ENCODE measurements at regions not wholly inside any gene's neighbourhood (a gene's known extent, or its start where the extent isn't known, plus 50 kb on each side); places are given as distances from the start of the nearest gene placed in this dataset.

DNA sequence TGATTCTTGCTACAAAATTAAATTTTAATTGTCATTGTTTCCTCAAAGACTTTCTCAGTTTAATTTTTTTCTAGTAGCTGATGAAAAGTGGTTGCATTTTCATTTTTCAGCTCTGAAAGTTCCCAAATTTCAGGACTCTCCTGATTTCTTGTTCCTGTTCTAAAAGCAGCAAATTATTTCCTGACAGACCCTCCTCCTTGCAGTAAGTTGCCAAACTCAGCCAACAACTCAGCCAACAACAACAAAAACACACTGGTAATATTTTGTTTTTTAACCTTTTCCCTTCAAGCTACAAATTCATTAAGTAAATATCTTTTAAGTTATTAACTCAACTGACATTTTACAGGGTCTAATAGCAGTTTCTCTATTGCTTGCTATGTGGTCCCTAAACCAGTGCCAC lies 487.8 kb upstream of the NUDT12 start:
- TF ChIP-seq, protein P1, sequence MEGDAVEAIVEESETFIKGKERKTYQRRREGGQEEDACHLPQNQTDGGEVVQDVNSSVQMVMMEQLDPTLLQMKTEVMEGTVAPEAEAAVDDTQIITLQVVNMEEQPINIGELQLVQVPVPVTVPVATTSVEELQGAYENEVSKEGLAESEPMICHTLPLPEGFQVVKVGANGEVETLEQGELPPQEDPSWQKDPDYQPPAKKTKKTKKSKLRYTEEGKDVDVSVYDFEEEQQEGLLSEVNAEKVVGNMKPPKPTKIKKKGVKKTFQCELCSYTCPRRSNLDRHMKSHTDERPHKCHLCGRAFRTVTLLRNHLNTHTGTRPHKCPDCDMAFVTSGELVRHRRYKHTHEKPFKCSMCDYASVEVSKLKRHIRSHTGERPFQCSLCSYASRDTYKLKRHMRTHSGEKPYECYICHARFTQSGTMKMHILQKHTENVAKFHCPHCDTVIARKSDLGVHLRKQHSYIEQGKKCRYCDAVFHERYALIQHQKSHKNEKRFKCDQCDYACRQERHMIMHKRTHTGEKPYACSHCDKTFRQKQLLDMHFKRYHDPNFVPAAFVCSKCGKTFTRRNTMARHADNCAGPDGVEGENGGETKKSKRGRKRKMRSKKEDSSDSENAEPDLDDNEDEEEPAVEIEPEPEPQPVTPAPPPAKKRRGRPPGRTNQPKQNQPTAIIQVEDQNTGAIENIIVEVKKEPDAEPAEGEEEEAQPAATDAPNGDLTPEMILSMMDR (IDR thresholded peaks at IDR 0.05) = no peak
- TF ChIP-seq POLR2A (IDR thresholded peaks at IDR 0.05) = no peak
- no peak for TF ChIP-seq EP300 (IDR thresholded peaks at IDR 0.05)
- no peak for TF ChIP-seq POLR2AphosphoS5 (IDR thresholded peaks at IDR 0.05)

Measured in stomach (tissue), 4 donors.